GM23338 (cell line): ENCODE measurements at regions not wholly inside any gene's neighbourhood (a gene's known extent, or its start where the extent isn't known, plus 50 kb on each side); places are given as distances from the start of the nearest gene placed in this dataset.

Experiments
- ATAC-seq: fragments of 200-7000 bp; cut with Tn5 transposase; 3 replicates; pipeline ENCODE4 v1.9.1; 2020
- DNase-seq: peaks from one replicate; pipeline ENCODE4 v3.0.0-alpha.2; 2015; ENCODE audit warnings: low spot score
- H2AFZ ChIP-seq: fragments of 200-600 bp; sonication (generic); 2 replicates; pipeline ENCODE4 v1.8.0; 2016; ENCODE audit warnings: antibody characterized with exemption, mild to moderate bottlenecking, moderate library complexity
- H3F3A ChIP-seq: fragments of 200-600 bp; sonication (generic); replicated peaks from 2 replicates; pipeline ENCODE4 v1.8.0; 2017; ENCODE audit warnings: antibody characterized with exemption, mixed run types, low read depth
- H3K27ac ChIP-seq: fragments of 200-600 bp; sonication (generic); 2 replicates; pipeline ENCODE4 v1.6.1; 2016; ENCODE audit warnings: low read depth
- H3K27me3 ChIP-seq: fragments of 200-600 bp; sonication (generic); 2 replicates; pipeline ENCODE4 v1.8.0; 2016; ENCODE audit warnings: mild to moderate bottlenecking, mixed run types, moderate library complexity; ENCODE audit not compliant: insufficient read depth
- H3K36me3 ChIP-seq: fragments of 200-600 bp; sonication (generic); 2 replicates; pipeline ENCODE4 v1.8.0; 2016; ENCODE audit warnings: mild to moderate bottlenecking; ENCODE audit not compliant: insufficient read depth
- H3K4me1 ChIP-seq: fragments of 200-600 bp; sonication (generic); 2 replicates; pipeline ENCODE4 v1.8.0; 2016; ENCODE audit warnings: mild to moderate bottlenecking, moderate library complexity; ENCODE audit not compliant: insufficient read depth
- H3K4me2 ChIP-seq: fragments of 200-600 bp; sonication (generic); 2 replicates; pipeline ENCODE4 v1.7.1; 2017; ENCODE audit warnings: mixed run types
- H3K4me3 ChIP-seq: fragments of 200-600 bp; sonication (generic); 2 replicates; pipeline ENCODE4 v1.6.1; 2016; ENCODE audit warnings: mixed run types
- H3K79me2 ChIP-seq: fragments of 200-600 bp; sonication (generic); replicated peaks from 2 replicates; pipeline ENCODE4 v1.8.0; 2017; ENCODE audit warnings: mild to moderate bottlenecking; ENCODE audit not compliant: insufficient read depth
- H3K9me2 ChIP-seq: fragments of 200-600 bp; sonication (generic); 2 replicates; pipeline ENCODE4 v1.8.0; 2017; ENCODE audit not compliant: insufficient read depth
- H4K20me1 ChIP-seq: fragments of 200-600 bp; sonication (generic); replicated peaks from 2 replicates; pipeline ENCODE4 v1.8.0; 2017; ENCODE audit warnings: mild to moderate bottlenecking; ENCODE audit not compliant: insufficient read depth
- H3K27ac Mint-ChIP-seq: 2 replicates; pipeline ENCODE4 v1.8.0; 2020; ENCODE audit warnings: inconsistent platforms, mild to moderate bottlenecking, moderate library complexity, mixed read lengths
- H3K27me3 Mint-ChIP-seq: 3 replicates; pipeline ENCODE4 v1.8.0; 2022; ENCODE audit warnings: low read depth, mild to moderate bottlenecking, moderate library complexity, mixed read lengths, inconsistent platforms; ENCODE audit not compliant: insufficient read depth, poor library complexity
- H3K36me3 Mint-ChIP-seq: 3 replicates; pipeline ENCODE4 v1.8.0; 2021; ENCODE audit warnings: low read depth, mild to moderate bottlenecking, inconsistent platforms, moderate library complexity, mixed read lengths
- H3K4me1 Mint-ChIP-seq: 3 replicates; pipeline ENCODE4 v1.8.0; 2020; ENCODE audit warnings: mild to moderate bottlenecking, inconsistent platforms, mixed read lengths
- H3K4me3 Mint-ChIP-seq: 3 replicates; pipeline ENCODE4 v1.8.0; 2021; ENCODE audit warnings: moderate library complexity, mild to moderate bottlenecking, inconsistent platforms, mixed read lengths
- H3K9me3 Mint-ChIP-seq: 3 replicates; pipeline ENCODE4 v1.8.0; 2020; ENCODE audit warnings: moderate library complexity, mild to moderate bottlenecking, inconsistent platforms, mixed read lengths
- CREB1 ChIP-seq: fragments of 250-450 bp; sonication (Bioruptor Pico); IDR thresholded peaks from 2 replicates; pipeline ENCODE4 v1.5.0; 2020; ENCODE audit warnings: low read depth, mild to moderate bottlenecking, moderate library complexity
- EZH2 ChIP-seq: fragments of 200-600 bp; sonication (generic); IDR thresholded peaks from one replicate; pipeline ENCODE4 v1.8.0; 2017; ENCODE audit warnings: antibody characterized with exemption, mild to moderate bottlenecking, low read depth; ENCODE audit not compliant: unreplicated experiment
- EZH2phosphoT487 ChIP-seq: fragments of 200-600 bp; sonication (generic); IDR thresholded peaks from one replicate; pipeline ENCODE4 v1.8.1; 2018; ENCODE audit warnings: antibody characterized with exemption; ENCODE audit not compliant: unreplicated experiment
- NANOG ChIP-seq: IDR thresholded peaks from 2 replicates; pipeline ENCODE4 v1.6.1; 2016; ENCODE audit warnings: antibody characterized with exemption, borderline replicate concordance
- STAT1 ChIP-seq: IDR thresholded peaks from one replicate; pipeline ENCODE4 v1.6.1; 2016; ENCODE audit warnings: antibody characterized with exemption; ENCODE audit not compliant: unreplicated experiment
- ZNF114 ChIP-seq: fragments of 250-450 bp; sonication (Bioruptor Pico); IDR thresholded peaks from 2 replicates; pipeline ENCODE4 v1.5.0; 2020; ENCODE audit warnings: mild to moderate bottlenecking, moderate library complexity
- ZNF331 ChIP-seq: fragments of 250-450 bp; sonication (Bioruptor Pico); IDR thresholded peaks from 2 replicates; pipeline ENCODE4 v1.5.0; 2020; ENCODE audit warnings: low read depth, mild to moderate bottlenecking, moderate library complexity
- TF ChIP-seq, protein P1 (sequence below), 2 experiments: fragments of 200-600 bp in 1 of 2; sonication (generic) in 1 of 2; conservative IDR thresholded peaks; 2 replicates each; pipeline versions ENCODE4 v1.5.1 to v1.6.1; 2016 to 2017; ENCODE audit warnings: antibody characterized with exemption in 2 of 2, low read depth in 2 of 2, mild to moderate bottlenecking in 2 of 2, moderate library complexity in 1 of 2

GRCh38 chr11:8763070-8763685 is 80.6 kb downstream of the RPL27A start:
- DNase-seq, result no peak
- H3K4me1 Mint-ChIP-seq, result peaks cover 14% of the 10 kb centered on the region
- H3K27ac ChIP-seq, result no peak overlapping the region
- H3K27me3 Mint-ChIP-seq, result peaks cover 5% of the 10 kb centered on the region
- H3K4me2 ChIP-seq, result no peak overlapping the region
- no peak overlapping the region for H3K27ac Mint-ChIP-seq
- no peaks in the 10 kb centered on the region for H3K9me2 ChIP-seq
- no peak for TF ChIP-seq EZH2
- no peak for TF ChIP-seq ZNF114
- no peak for TF ChIP-seq ZNF331
- H3K27me3 ChIP-seq, result no peaks in the 10 kb centered on the region
- H3K4me3 Mint-ChIP-seq, result no peak overlapping the region
- peaks cover 14% of the 10 kb centered on the region for H3K4me1 ChIP-seq
- H3K36me3 ChIP-seq, result no peaks in the 10 kb centered on the region
- H3K79me2 ChIP-seq, result no peaks in the 10 kb centered on the region
- H3K9me3 Mint-ChIP-seq, result no peaks in the 10 kb centered on the region
- H2AFZ ChIP-seq, result no peak overlapping the region
- H3K36me3 Mint-ChIP-seq, result no peaks in the 10 kb centered on the region
- no peak for ATAC-seq
- no peak overlapping the region for H3K4me3 ChIP-seq
- H4K20me1 ChIP-seq, result no peaks in the 10 kb centered on the region
- H3F3A ChIP-seq, result no peaks in the 10 kb centered on the region

- ATAC-seq (no peak), DNase-seq (no peak)
- H3K27ac ChIP-seq, result no peak overlapping the region
- no peaks in the 10 kb centered on the region for H3K9me3 Mint-ChIP-seq
- no peaks in the 10 kb centered on the region for H3F3A ChIP-seq
- H3K36me3 ChIP-seq, result no peaks in the 10 kb centered on the region
- H3K27me3 Mint-ChIP-seq, result peaks cover 5% of the 10 kb centered on the region
- H3K27me3 ChIP-seq, result no peaks in the 10 kb centered on the region
- H3K79me2 ChIP-seq, result no peaks in the 10 kb centered on the region
- no peaks in the 10 kb centered on the region for H4K20me1 ChIP-seq
- H3K9me2 ChIP-seq, result no peaks in the 10 kb centered on the region
- no peak overlapping the region for H3K4me3 Mint-ChIP-seq
- no peak overlapping the region for H3K4me3 ChIP-seq
- no peak for TF ChIP-seq STAT1
- TF ChIP-seq NANOG, result no peak
- no peak overlapping the region; the same call in 1 of the 2 replicates for H3K27ac Mint-ChIP-seq
- no peaks in the 10 kb centered on the region for H3K36me3 Mint-ChIP-seq
- H2AFZ ChIP-seq, result no peak overlapping the region
- peaks cover 14% of the 10 kb centered on the region for H3K4me1 ChIP-seq
- H3K4me1 Mint-ChIP-seq, result peaks cover 14% of the 10 kb centered on the region
- no peak overlapping the region for H3K4me2 ChIP-seq
Measured at GRCh38 chr11:8765294-8765693, 82.7 kb downstream of the RPL27A start.

GRCh38 chr11:8766043-8766987 is 83.7 kb downstream of the RPL27A start:
- H3K27me3 Mint-ChIP-seq, result peaks cover 5% of the 10 kb centered on the region
- ATAC-seq, result peak; percentile 86
- H3K4me2 ChIP-seq, result peak overlapping the region; percentile 59; the same call in 1 of the 2 replicates
- no peaks in the 10 kb centered on the region for H3K9me2 ChIP-seq
- DNase-seq, result peak; percentile 65
- no peaks in the 10 kb centered on the region for H4K20me1 ChIP-seq
- TF ChIP-seq, protein P1, sequence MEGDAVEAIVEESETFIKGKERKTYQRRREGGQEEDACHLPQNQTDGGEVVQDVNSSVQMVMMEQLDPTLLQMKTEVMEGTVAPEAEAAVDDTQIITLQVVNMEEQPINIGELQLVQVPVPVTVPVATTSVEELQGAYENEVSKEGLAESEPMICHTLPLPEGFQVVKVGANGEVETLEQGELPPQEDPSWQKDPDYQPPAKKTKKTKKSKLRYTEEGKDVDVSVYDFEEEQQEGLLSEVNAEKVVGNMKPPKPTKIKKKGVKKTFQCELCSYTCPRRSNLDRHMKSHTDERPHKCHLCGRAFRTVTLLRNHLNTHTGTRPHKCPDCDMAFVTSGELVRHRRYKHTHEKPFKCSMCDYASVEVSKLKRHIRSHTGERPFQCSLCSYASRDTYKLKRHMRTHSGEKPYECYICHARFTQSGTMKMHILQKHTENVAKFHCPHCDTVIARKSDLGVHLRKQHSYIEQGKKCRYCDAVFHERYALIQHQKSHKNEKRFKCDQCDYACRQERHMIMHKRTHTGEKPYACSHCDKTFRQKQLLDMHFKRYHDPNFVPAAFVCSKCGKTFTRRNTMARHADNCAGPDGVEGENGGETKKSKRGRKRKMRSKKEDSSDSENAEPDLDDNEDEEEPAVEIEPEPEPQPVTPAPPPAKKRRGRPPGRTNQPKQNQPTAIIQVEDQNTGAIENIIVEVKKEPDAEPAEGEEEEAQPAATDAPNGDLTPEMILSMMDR (conservative IDR thresholded peaks at IDR 0.05; ENCODE audit: low read depth in 2 of 2), result peak; percentile 32 to 39; a peak in 3 of 4 replicates
- TF ChIP-seq EZH2phosphoT487 (no peak), CREB1 (CRISPR knock-in tag) (peak; percentile 86)
- H3K79me2 ChIP-seq, result no peaks in the 10 kb centered on the region
- no peak overlapping the region for H3K4me3 Mint-ChIP-seq
- no peaks in the 10 kb centered on the region for H3F3A ChIP-seq
- H3K27ac Mint-ChIP-seq, result peak overlapping the region; percentile 39
- no peaks in the 10 kb centered on the region for H3K27me3 ChIP-seq
- H3K27ac ChIP-seq, result 0 out of 2 replicates have a peak overlapping the region, but pooled peaks have one; percentile 63
- peaks cover 17% of the 10 kb centered on the region for H3K4me1 ChIP-seq
- H3K9me3 Mint-ChIP-seq, result no peaks in the 10 kb centered on the region
- H3K36me3 ChIP-seq, result no peaks in the 10 kb centered on the region
- H3K4me1 Mint-ChIP-seq, result peaks cover 18% of the 10 kb centered on the region
- no peaks in the 10 kb centered on the region for H3K36me3 Mint-ChIP-seq
- H2AFZ ChIP-seq, result no peak overlapping the region
- no peak overlapping the region for H3K4me3 ChIP-seq
